ENCODE measurements at regions not wholly inside any gene's neighbourhood (a gene's known extent, or its start where the extent isn't known, plus 50 kb on each side); places are given as distances from the start of the nearest gene placed in this dataset.

DNA sequence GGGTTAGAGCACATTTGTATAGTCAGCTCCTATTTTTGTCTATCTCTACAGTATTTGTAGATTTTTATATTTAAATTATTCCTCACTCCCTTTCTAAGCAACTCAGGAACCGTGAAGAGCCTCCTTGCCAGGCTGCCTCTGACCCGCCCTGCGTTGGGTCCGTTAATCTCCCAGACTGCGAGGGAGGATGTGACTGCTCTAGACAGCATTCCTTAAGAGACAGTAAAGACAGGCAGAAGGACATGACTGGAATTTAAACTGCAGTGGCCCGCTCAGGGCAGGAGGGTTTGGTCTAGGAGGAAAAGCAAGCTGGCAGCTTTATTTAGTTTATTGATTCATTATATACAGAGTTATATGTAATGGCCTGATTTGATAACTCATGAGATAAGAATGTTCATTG, 413.7 kb downstream of the TMEM135 start:
- TF ChIP-seq, protein P1, sequence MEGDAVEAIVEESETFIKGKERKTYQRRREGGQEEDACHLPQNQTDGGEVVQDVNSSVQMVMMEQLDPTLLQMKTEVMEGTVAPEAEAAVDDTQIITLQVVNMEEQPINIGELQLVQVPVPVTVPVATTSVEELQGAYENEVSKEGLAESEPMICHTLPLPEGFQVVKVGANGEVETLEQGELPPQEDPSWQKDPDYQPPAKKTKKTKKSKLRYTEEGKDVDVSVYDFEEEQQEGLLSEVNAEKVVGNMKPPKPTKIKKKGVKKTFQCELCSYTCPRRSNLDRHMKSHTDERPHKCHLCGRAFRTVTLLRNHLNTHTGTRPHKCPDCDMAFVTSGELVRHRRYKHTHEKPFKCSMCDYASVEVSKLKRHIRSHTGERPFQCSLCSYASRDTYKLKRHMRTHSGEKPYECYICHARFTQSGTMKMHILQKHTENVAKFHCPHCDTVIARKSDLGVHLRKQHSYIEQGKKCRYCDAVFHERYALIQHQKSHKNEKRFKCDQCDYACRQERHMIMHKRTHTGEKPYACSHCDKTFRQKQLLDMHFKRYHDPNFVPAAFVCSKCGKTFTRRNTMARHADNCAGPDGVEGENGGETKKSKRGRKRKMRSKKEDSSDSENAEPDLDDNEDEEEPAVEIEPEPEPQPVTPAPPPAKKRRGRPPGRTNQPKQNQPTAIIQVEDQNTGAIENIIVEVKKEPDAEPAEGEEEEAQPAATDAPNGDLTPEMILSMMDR (IDR thresholded peaks at IDR 0.05; ENCODE audit: low read depth, low read length) = no peak
- H3K4me3 ChIP-seq (ENCODE audit: low read depth, low read length) = no peak overlapping the region

DNA sequence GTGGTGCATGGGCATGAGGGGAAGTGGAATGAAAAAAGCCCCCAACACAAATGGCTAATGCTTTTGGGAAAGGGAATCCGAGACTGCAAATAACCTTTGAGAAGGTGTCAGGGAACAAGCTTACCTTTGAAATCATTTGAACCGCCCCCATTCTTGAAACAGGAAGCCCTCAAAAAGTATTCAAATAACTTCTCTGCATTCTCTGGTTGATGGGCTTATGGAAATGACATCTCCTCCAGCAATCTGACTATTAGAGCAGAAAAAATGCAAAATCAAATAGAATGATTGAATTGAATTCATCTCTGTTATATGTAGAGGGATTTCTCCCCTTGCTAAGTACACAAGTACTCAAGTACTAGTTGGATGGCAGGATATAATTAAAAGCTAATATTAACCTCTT, 409.9 kb downstream of the TMEM135 start:
- TF ChIP-seq, protein P1 (IDR thresholded peaks at IDR 0.05; ENCODE audit: low read depth, low read length) = no peak

DNA sequence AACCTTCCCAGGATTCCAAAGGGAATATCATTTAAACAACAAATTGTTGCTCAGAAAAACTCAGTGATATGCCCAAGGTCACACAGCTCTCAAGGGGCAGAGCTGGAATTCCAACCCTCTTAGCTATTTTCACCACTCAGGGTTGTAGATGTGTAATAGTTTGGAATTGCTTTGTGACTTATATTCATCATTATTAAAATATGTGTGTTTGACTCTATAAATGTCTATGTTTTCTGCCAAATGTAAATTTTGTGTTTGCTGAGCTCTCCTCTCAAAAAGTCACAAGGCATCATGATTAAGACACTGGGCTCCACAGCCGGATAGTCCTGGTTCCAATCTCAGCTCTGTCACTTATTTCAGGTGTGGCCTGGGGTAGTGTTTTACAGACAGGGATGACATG, 407.3 kb downstream of the TMEM135 start:
- no peak overlapping the region for H3K4me3 ChIP-seq (ENCODE audit: low read depth, low read length)
- TF ChIP-seq, protein P1 (IDR thresholded peaks at IDR 0.05; ENCODE audit: low read depth, low read length) = no peak

More for the DNA sequence above, 409.9 kb downstream of the TMEM135 start:
- no peak overlapping the region for H3K4me3 ChIP-seq (ENCODE audit: low read depth, low read length)

DNA sequence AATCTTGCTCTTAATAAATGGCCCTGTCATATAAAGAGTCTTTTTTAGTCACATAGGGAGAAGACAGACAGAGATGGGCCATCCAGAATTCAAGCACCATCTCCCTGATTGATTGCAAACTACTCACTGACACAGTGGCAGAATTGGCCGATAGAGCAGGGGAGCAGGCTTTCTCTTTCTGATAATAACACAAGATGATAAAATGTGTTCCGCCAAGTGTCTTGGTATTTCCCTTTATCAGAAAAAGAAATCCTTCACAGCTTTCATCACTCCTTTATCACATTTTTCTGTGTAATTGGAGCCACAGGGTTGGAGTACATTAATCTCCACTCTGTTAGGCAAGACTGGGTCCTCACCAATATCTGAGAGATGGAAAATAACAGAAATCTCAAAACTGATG, 406.0 kb downstream of the TMEM135 start:
- TF ChIP-seq, protein P1 (IDR thresholded peaks at IDR 0.05; ENCODE audit: low read depth, low read length) = no peak
- no peak overlapping the region for H3K4me3 ChIP-seq (ENCODE audit: low read depth, low read length)

DNA sequence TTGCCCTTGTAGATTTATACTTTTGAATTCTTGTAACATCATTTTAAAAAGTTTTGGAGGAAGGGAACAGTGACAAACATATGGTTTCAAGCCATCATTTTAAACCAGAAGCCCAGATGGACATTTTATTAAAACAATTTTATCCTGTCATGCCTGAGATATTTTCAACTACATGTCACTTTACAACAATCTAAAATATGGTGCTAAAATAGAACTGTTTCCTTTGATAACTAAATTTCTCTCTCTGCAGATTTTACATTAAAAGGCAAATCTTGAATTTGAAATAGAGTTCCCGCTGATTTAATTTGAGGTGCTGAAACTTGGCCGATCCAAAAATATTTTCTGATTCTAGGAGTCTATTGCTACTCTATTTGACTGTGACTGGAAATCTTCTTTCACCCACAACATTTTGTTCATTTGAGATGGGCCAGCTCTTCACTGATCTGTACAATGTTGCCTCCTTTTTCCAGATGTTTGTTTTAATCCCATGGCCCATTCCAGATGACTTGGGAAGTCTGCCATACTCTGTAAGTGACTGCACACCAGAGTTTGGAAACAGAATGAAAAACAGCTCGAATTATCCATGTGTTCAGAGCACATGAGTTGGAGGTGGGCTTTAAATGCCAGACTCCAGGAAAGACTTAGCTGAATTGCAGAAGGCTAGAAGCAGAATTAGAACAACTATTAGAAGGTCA, 402.5 kb downstream of the TMEM135 start:
- TF ChIP-seq, protein P1 (IDR thresholded peaks at IDR 0.05; ENCODE audit: low read depth, low read length) = no peak
- no peak overlapping the region for H3K4me3 ChIP-seq (ENCODE audit: low read depth, low read length)

DNA sequence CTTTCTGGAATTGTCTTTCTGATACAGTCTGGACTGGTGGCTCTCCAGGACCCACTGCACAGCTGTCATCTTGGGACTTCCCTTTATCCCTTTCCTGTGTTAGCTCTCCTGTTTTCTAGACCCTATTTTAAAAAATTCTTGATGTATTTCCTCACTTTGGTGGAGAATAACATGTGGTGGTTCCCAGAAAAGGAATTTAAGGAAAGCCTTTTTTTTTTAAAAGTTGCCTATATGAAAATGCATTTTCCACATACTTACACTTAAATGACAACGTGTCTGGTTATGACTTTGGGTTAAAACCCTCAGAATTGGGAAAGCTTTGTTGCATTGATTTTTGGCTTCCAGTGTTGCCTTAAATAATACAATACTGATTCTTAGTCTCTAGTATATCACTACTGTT, 400.7 kb downstream of the TMEM135 start:
- no peak overlapping the region for H3K4me3 ChIP-seq (ENCODE audit: low read depth, low read length)
- TF ChIP-seq, protein P1 (IDR thresholded peaks at IDR 0.05; ENCODE audit: low read depth, low read length) = no peak

DNA sequence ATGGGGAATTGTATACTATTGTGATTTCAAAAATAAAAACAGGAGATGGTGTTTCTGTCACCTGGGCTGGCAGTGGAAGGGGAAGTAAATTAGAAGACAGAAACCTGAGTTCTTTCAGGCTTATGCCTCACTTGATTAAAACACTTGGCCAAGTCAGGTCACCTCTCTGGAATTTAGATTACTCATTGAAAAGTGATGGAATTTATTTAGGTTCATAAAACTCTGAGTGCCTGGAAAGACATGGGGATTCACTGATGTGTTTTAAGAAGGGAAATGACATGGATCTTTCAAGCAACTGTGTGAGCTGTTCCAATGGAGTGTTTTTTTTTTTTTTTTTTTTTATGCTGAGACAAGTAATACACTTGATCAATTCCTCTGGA, 400.1 kb downstream of the TMEM135 start:
- no peak overlapping the region for H3K4me3 ChIP-seq (ENCODE audit: low read depth, low read length)
- TF ChIP-seq, protein P1 (IDR thresholded peaks at IDR 0.05; ENCODE audit: low read depth, low read length) = no peak
